ENCODE measurements at regions not wholly inside any gene's neighbourhood (a gene's known extent, or its start where the extent isn't known, plus 50 kb on each side); places are given as distances from the start of the nearest gene placed in this dataset.
"Not testable (repeated sequence)": the region's sequence is repeated elsewhere in the genome, so short reads cannot be mapped to it uniquely, and the experiment has no call there.

DNA sequence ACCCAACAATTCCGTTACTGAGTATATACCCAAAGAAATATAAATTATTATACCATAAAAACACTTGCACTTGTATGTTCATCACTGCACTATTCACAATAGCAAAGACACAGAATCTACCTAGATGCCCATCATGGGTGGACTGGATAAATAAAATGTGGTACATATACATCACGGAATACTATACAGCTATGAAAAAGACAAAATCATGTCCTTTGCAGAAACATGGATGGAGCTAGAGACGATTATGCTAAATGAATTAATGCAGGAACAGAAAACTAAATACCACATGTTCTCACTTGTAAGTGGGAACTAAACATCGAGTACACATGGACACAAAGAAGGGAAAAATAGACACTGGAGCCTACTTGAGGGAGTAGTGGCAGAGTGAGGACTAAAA is 185.3 kb downstream of the PYDC2 start:
- DNase-seq (ENCODE audit: low spot score): no peak

DNA sequence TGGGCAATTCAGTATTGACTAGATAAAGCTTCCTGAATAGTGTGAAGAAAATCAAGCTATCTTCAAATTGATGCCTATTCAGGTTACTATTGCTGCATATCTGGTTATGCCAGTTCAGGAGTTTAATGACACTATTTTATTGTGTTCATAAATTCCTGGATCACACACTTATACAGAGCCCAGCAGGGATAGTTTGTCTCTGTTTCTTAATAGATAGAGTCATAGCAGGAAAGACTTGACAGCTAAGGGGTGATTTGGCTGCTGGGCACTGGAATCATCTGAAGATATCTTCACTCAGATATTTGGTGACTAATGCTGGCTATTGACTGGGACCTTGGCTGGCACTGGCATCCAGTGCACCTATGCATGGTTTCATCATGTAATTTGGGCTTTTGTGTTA is 187.8 kb downstream of the PYDC2 start:
- DNase-seq (ENCODE audit: low spot score): no peak

DNA sequence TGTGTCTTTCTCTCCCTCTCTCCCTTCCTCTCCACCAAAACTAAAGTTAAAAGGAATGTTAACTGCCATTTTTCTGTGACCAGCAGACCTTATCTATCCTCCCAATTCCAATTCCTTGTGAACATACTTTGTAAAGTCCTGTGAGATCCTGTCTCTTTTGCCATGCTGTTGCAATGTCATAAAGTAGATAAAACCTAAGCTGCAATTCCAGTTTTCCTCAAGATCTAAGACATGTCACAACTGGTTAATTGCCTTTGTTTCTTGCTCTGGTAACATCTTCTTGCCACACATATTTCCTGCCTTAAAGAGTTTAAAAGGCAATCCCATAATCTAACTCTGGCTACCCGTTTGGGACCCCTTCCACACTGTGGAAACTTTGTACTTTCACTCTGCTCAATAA is 188.7 kb downstream of the PYDC2 start:
- no peak for DNase-seq (ENCODE audit: low spot score)

DNA sequence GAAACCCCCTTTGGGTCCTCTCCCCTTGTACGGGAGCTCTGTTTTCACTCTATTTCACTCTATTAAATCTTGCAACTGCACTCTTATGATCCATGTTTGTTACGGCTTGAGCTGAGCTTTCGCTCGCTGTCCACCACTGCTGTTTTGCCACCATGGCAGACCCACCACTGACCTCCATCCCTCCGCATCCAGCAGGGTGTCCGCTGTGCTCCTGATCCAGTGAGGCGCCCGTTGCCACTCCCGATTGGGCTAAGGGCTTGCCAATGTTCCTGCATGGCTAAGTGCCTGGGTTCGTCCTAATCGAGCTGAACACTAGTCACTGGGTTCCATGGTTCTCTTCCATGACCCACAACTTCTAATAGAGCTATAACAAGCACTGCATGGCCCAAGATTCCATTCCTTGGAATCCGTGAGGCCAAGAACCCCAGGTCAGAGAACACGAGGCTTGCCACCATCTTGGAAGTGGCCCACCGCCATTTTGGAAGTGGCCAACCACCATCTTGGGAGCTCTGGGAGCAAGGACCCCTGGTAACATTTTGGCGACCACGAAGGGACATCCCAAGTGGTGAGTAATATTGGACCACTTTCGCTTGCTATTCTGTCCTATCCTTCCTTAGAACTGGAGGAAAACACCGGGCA is 197.9 kb downstream of the PYDC2 start:
- not testable (repeated sequence) for DNase-seq (ENCODE audit: low spot score)

DNA sequence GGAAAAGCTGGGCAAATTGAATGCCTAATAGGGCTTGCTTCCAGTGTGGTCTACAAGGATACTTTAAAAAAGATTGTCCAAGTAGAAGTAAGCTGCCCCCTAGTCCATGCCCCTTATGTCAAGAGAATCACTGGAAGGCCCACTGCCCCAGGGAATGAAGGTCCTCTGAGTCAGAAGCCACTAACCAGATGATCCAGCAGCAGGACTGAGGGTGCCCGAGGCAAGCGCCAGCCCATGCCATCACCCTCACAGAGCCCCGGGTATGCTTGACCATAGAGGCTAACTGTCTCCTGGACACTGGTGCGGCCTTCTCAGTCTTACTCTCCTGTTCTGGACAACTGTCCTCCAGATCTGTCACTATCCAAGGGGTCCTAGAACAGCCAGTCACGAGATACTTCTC is 201.2 kb downstream of the PYDC2 start:
- DNase-seq (ENCODE audit: low spot score): not testable (repeated sequence)

DNA sequence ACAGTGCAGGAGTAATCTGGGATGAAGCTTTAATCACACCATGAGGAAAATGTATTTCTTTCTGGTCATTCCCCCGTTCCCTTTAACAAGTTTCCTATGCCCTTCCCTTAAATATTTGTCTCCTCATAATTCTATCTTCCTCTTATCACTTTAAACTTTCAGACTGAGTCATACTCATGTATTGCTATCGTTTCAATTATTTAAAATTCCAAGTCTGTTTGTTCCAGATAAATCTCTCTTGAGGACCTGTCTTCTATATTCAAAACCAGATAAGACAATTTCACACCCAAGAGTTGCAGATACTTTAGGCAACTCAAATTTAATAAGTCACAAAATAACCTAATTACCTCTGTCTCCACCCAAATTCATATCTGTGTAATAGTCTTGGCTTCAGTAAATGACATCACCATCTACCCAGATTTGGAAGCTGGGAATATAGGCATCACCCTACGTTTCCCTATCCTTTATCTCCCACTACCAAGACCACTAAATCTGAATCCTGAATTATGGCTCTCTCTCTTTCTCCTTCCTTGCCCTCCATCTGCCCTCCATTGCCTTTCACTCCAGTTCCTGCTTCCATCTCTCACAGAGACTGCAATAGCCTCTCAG is 220.1 kb downstream of the PYDC2 start:
- DNase-seq (ENCODE audit: low spot score): no peak

- DNase-seq (ENCODE audit: low spot score): no peak
Measured at GRCh38 chr3:191682961-191683360, 222.0 kb downstream of the PYDC2 start.

- no peak for DNase-seq (ENCODE audit: low spot score)
Measured at GRCh38 chr3:191686626-191687025, 225.7 kb downstream of the PYDC2 start.

GRCh38 chr3:191688756-191689433 is 227.9 kb downstream of the PYDC2 start:
- DNase-seq (ENCODE audit: low spot score): no peak

DNA sequence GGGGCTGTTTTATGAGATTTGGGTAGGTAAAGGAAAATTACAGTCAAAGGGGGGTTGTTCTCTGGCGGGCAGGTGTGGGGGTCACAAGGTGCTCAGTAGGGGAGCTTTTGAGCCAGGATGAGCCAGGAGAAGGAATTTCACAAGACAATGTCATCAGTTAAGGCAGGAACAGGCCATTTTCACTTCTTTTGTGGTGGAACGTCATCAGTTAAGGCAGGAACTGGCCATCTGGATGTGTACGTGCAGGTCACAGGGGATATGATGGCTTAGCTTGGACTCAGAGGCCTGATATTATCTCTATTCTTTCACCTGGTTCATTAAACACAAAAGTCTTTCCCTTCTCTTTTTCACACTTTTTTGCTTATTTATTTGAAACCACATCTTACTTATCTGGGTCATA is 230.2 kb downstream of the PYDC2 start:
- DNase-seq (ENCODE audit: low spot score): not testable (repeated sequence)

DNA sequence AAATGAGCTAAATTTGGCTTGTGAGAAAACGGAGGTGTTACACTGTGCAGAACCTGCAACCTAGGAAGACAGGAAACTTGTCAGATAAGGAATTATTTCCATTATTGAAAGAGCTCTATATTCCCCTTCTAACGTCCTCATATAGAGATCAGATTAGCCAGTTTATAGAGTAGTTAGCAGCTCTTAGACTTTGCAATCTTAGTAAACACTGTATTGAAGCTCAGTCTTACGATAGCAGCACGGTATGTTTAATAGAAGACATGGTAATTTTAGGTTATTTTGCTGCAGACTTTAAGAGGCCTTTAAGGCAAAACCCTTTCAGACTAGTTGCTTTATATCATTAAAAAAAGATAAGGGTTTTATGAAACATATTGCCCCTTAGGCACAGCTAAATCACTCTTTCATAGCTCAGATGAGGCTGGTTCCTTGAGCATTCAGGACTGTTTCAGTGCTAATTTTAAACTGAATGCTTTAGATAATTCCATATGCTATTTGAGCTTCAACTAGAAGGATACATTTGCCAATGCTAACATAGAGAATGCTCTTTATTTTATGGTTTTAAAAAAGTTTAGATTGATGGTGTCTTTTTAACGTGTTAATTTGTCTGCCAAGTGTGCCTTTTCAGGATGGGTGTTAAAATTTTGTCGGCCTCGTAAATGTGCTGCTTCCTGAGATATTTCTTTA is 234.3 kb downstream of the PYDC2 start:
- DNase-seq (ENCODE audit: low spot score): no peak

DNA sequence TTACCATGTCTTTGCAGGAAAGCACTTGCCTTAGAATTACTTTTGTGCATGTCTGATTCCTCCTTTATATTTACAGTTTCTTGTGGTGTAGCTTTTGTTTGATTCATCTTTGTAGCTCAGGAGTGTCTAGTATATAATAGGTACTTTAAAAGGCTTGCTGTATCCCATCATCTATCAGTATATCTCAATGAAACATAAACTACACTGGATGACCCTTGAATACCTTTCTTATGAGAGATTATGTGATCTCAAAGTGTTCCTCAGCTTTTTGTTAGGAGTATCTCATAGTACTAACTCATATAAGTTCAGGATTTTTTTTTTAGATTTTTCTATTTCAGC is 234.8 kb downstream of the PYDC2 start:
- no peak for DNase-seq (ENCODE audit: low spot score)

DNA sequence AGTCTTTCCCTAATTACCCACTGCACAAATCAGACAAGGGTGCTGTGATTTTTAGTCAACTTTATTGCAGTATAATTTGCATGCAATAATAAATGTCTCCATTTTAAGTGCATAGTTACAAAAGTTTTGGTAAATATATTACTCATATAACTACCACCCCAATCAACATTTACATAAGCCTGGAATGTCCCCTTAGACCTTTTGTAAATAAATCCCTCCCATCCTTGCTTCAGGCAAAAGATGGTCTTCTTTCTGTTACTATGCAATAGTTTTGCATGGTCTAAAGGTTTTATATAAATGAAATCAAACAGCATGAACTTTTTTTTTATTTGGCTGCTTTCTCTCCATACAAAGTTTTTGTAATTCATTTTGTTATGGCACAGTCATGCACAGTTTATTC is 235.4 kb downstream of the PYDC2 start:
- no peak for DNase-seq (ENCODE audit: low spot score)

DNA sequence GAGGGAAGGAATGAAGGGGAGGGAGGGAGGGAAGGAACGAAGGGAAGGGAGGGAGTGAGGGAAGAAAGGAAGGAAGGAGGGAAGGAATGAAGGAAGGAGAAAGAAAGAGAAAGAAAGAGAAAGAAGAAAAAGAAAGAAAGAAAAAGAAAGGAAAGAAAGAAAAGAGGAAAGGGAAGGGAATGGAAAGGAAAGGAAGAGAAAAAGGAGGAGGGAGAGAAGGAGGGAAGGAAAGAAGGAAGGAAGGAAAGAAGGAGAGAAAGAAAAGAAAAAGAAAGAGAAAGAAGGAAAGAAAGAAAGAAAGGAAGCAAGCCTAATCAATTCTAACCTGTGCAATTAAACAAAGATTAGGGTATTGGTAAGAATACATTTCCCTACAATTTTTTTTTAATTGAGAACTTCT is 238.6 kb downstream of the PYDC2 start:
- DNase-seq (ENCODE audit: low spot score): no peak

DNA sequence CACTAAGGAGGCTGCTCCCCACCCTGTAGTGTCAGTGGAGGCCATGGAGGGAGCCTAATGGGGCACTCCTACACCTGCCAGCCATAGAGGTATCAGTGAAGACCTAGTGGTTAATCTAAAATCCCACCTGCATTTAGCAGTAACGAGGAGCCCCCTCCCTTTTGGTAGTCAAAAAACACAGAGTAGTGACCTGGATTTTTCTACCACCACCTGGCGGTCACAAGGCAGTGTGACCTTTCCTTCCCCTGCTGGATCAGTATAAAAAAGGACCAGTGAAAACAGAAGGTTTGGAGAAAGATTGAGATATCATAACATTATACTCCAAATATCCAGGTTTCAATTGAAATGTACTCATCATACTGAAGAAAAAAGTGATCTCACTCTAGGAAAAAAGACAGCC is 241.2 kb downstream of the PYDC2 start:
- no peak for DNase-seq (ENCODE audit: low spot score)

DNA sequence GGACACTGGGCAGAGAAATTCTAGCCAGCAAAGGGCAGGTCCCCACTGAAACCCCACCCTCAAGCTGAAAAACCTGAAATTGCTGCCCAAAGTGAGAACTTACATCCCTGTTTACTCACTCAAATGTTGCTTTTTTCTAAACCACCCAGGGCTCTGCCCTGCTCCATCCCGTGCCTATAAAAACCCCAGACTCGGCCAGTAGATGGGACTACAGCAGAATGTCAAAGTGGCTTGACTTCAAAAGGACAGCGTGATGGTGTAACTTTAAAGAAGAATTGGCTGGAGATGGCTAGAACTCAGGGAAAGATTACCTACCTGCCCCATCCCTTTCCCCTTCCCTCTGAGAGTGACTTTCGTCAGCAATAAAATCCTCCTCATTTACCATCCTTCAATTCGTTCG is 246.9 kb downstream of the PYDC2 start:
- no peak for DNase-seq (ENCODE audit: low spot score)

DNA sequence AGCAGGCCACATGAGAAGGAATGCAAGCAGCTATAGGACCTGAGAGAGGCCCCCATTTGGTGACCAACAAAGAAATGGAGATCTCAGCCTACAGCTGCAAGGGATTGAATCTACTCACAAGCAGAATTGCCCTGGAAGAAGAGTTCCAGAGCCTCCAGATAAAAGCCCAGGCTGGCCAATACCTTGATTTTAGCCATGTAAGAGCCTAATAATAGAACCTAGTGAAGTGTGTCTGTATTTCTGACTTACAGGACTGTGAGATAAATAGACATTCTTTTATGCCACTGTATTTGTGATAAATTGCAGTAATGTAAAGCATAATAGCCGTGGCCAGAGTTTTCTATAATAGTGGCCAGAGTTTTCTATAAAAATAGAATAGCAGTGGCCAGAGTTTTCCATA is 254.6 kb downstream of the PYDC2 start:
- no peak for DNase-seq (ENCODE audit: low spot score)

- no peak for DNase-seq (ENCODE audit: low spot score)
Measured at GRCh38 chr3:191721390-191721861, 260.5 kb downstream of the PYDC2 start.

DNA sequence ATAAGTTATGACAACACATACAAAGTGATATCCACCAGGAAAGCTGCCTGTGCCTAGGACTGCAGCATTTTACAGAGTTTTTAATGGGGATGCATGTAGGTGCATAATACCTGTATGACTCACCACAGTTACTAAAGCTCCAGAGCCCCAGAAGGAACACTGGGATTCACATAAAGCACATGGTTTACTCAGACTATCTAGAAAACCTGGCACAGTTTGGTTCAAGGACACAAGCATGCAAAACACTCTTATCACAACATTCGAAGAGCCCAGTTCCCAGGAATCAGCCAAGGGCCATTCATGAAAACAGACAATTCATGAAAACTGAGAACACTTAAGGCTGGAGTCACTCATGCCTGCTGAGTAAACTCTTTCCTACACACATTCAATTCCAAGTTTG is 261.0 kb downstream of the PYDC2 start:
- DNase-seq (ENCODE audit: low spot score): no peak

GRCh38 chr3:191727338-191727737 is 266.4 kb downstream of the PYDC2 start:
- DNase-seq (ENCODE audit: low spot score): no peak

DNA sequence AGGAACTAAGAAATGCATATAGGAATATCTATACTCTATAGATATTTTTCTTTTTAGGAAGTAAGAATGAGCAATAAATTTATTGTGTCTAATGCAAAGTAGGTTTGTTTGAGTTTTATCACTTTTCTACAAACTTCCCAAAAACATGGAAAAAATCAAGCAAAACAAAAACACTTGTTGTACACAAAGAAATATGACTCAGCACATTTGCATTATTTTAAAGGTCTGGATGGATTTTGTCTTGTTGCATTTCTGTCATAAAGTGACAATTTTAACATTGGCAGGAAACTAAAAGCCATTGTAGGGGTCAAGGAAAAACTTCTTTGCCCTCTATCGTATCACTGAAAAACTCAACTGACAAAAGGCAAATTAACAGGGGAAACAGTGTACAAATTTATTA is 267.2 kb downstream of the PYDC2 start:
- DNase-seq (ENCODE audit: low spot score): no peak

GRCh38 chr3:191737742-191738141 is 276.8 kb downstream of the PYDC2 start:
- DNase-seq (ENCODE audit: low spot score): no peak

- no peak for DNase-seq (ENCODE audit: low spot score)
Measured at GRCh38 chr3:191740712-191741111, 279.7 kb downstream of the PYDC2 start.

All from cerebellar cortex (tissue), 1 donor.